IMR-90 (cell line): ENCODE measurements at regions not wholly inside any gene's neighbourhood (a gene's known extent, or its start where the extent isn't known, plus 50 kb on each side); places are given as distances from the start of the nearest gene placed in this dataset.

Experiments
- ATAC-seq: fragments of 200-7000 bp; cut with Tn5 transposase; 2 replicates; pipeline ENCODE4 v1.9.1; 2020; ENCODE audit warnings: low read depth, mild to moderate bottlenecking, moderate library complexity
- BruUV-seq: library from RNA; stranded (reverse); fragments of 400-500 nt; replicated peaks from 2 replicates; lab custom pipeline; 2021; lab: Mats Ljungman, UMichigan
- CTCF ChIA-PET: fragments of 300-600 bp; formaldehyde crosslinking; extraction: SDS; loops from one replicate; lab custom pipeline; 2021; ENCODE audit warnings: antibody characterized with exemption; lab: Yijun Ruan, JAX
- POLR2A ChIA-PET: fragments of 300-600 bp; sonication (Branson Sonifier 250); formaldehyde crosslinking; loops from one replicate; lab custom pipeline; 2022; ENCODE audit warnings: antibody characterized with exemption; ENCODE audit not compliant: unreplicated experiment; lab: Charles Lee
- DNase-seq: peaks from one replicate; pipeline ENCODE4 v3.0.0; 2013
- H2AFZ ChIP-seq: replicated peaks from 2 replicates; pipeline ENCODE3; 2013; ENCODE audit warnings: low read length, mild to moderate bottlenecking; ENCODE audit not compliant: poor library complexity
- H2AK5ac ChIP-seq: 2 replicates; pipeline ENCODE4 v1.6.1; 2013; ENCODE audit warnings: low read depth, low read length, inconsistent platforms
- H2AK9ac ChIP-seq: replicated peaks from 2 replicates; pipeline ENCODE3; 2013; ENCODE audit warnings: mild to moderate bottlenecking, low read depth, low read length, moderate library complexity; ENCODE audit not compliant: poor library complexity
- H2BK120ac ChIP-seq: 2 replicates; pipeline ENCODE4 v1.6.1; 2013; ENCODE audit warnings: low read depth, low read length, inconsistent platforms
- H2BK15ac ChIP-seq: 3 replicates; pipeline ENCODE4 v1.6.1; 2013; ENCODE audit warnings: low read depth, low read length, inconsistent platforms
- H2BK20ac ChIP-seq: 2 replicates; pipeline ENCODE4 v1.6.1; 2013; ENCODE audit warnings: low read depth, mild to moderate bottlenecking, inconsistent platforms, low read length, moderate library complexity
- H2BK5ac ChIP-seq: 2 replicates; pipeline ENCODE4 v1.6.1; 2013; ENCODE audit warnings: mild to moderate bottlenecking, low read depth, low read length, inconsistent platforms; ENCODE audit not compliant: poor library complexity, severe bottlenecking
- H3K14ac ChIP-seq: replicated peaks from 2 replicates; pipeline ENCODE4 v1.6.1; 2013; ENCODE audit warnings: low read depth, low read length, inconsistent platforms
- H3K18ac ChIP-seq: 2 replicates; pipeline ENCODE4 v1.6.1; 2013; ENCODE audit warnings: low read depth, low read length, control low read depth
- H3K23ac ChIP-seq: 2 replicates; pipeline ENCODE4 v1.6.1; 2013; ENCODE audit warnings: low read depth, low read length, inconsistent platforms
- H3K27ac ChIP-seq: 2 replicates; pipeline ENCODE4 v1.5.1; 2013; ENCODE audit warnings: mild to moderate bottlenecking, control low read depth, low read length; ENCODE audit not compliant: insufficient read depth
- H3K27me3 ChIP-seq: 2 replicates; pipeline ENCODE4 v1.6.1; 2013; ENCODE audit warnings: low read length; ENCODE audit not compliant: control insufficient read depth, insufficient read depth
- H3K36me3 ChIP-seq: 2 replicates; pipeline ENCODE4 v1.6.1; 2013; ENCODE audit warnings: low read length, mixed read lengths; ENCODE audit not compliant: control insufficient read depth, insufficient read depth
- H3K4ac ChIP-seq: 2 replicates; pipeline ENCODE4 v1.6.1; 2013; ENCODE audit warnings: low read depth, low read length, inconsistent platforms
- H3K4me1 ChIP-seq: 2 replicates; pipeline ENCODE4 v1.6.1; 2013; ENCODE audit warnings: low read length, mixed read lengths; ENCODE audit not compliant: control insufficient read depth, insufficient read depth
- H3K4me2 ChIP-seq: 2 replicates; pipeline ENCODE4 v1.6.1; 2013; ENCODE audit warnings: low read depth, mild to moderate bottlenecking, control low read depth, low read length, moderate library complexity
- H3K4me3 ChIP-seq: 2 replicates; pipeline ENCODE4 v1.5.1; 2013; ENCODE audit warnings: low read depth, mild to moderate bottlenecking, control low read depth, low read length, moderate library complexity; ENCODE audit not compliant: insufficient read depth
- H3K56ac ChIP-seq: 2 replicates; pipeline ENCODE4 v1.6.1; 2013; ENCODE audit warnings: low read length, inconsistent platforms; ENCODE audit not compliant: insufficient read depth; ENCODE audit errors: extremely low read depth
- H3K79me1 ChIP-seq, 2 experiments: 2 replicates each; pipeline ENCODE4 v1.6.1; 2013; ENCODE audit warnings: low read length in 2 of 2, inconsistent platforms in 1 of 2, low read depth in 1 of 2
- H3K9ac ChIP-seq: 2 replicates; pipeline ENCODE4 v1.6.1; 2013; ENCODE audit warnings: low read depth, low read length, control low read depth
- H3K9me1 ChIP-seq: 2 replicates; pipeline ENCODE4 v1.6.1; 2013; ENCODE audit warnings: low read length, inconsistent platforms; ENCODE audit not compliant: insufficient read depth
- H3K9me3 ChIP-seq: 2 replicates; pipeline ENCODE4 v1.6.1; 2013; ENCODE audit warnings: low read length; ENCODE audit not compliant: control insufficient read depth, insufficient read depth
- H4K20me1 ChIP-seq: 2 replicates; pipeline ENCODE4 v1.6.1; 2013; ENCODE audit warnings: low read length, inconsistent platforms; ENCODE audit not compliant: insufficient read depth
- H4K5ac ChIP-seq: 2 replicates; pipeline ENCODE4 v1.6.1; 2013; ENCODE audit warnings: mild to moderate bottlenecking, low read depth, low read length, control low read depth
- H4K8ac ChIP-seq, 2 experiments: 2 replicates each; pipeline ENCODE4 v1.6.1; 2013; ENCODE audit warnings: low read depth in 2 of 2, low read length in 2 of 2, control low read depth in 1 of 2, inconsistent platforms in 1 of 2
- H4K91ac ChIP-seq: 2 replicates; pipeline ENCODE4 v1.6.1; 2013; ENCODE audit warnings: low read depth, low read length, inconsistent platforms; ENCODE audit not compliant: insufficient read depth
- BHLHE40 ChIP-seq: fragments of 150-350 bp; IDR thresholded peaks from 2 replicates; pipeline ENCODE4 v1.6.1; 2016; ENCODE audit warnings: mild to moderate bottlenecking, low read depth, low read length
- CEBPB ChIP-seq: IDR thresholded peaks from 2 replicates; pipeline ENCODE4 v1.6.1; 2012; ENCODE audit warnings: low read depth, low read length, improper control_type of control experiment
- CHD1 ChIP-seq: IDR thresholded peaks from 2 replicates; pipeline ENCODE4 v1.6.1; 2012; ENCODE audit warnings: low read depth, low read length, improper control_type of control experiment
- FOS ChIP-seq: fragments of 150-350 bp; IDR thresholded peaks from 2 replicates; pipeline ENCODE4 v1.6.1; 2016; ENCODE audit warnings: low read depth, low read length
- MAFK ChIP-seq: IDR thresholded peaks from 2 replicates; pipeline ENCODE4 v1.6.1; 2012; ENCODE audit warnings: low read depth, low read length, improper control_type of control experiment
- MAZ ChIP-seq: IDR thresholded peaks from 2 replicates; pipeline ENCODE4 v1.6.1; 2012; ENCODE audit warnings: low read depth, mild to moderate bottlenecking, low read length, improper control_type of control experiment, moderate library complexity, borderline replicate concordance
- MXI1 ChIP-seq: IDR thresholded peaks from 2 replicates; pipeline ENCODE4 v1.6.1; 2012; ENCODE audit warnings: low read depth, mild to moderate bottlenecking, low read length, moderate library complexity, borderline replicate concordance
- NFE2L2 ChIP-seq: fragments of 150-350 bp; IDR thresholded peaks from 2 replicates; pipeline ENCODE4 v1.6.1; 2016; ENCODE audit warnings: low read depth, mild to moderate bottlenecking, low read length
- POLR2A ChIP-seq: IDR thresholded peaks from 2 replicates; pipeline ENCODE4 v1.6.1; 2012; ENCODE audit warnings: mild to moderate bottlenecking, low read depth, low read length
- RAD21 ChIP-seq: IDR thresholded peaks from 2 replicates; pipeline ENCODE4 v1.6.1; 2012; ENCODE audit warnings: low read length, improper control_type of control experiment
- RCOR1 ChIP-seq: IDR thresholded peaks from 2 replicates; pipeline ENCODE4 v1.6.1; 2012; ENCODE audit warnings: mild to moderate bottlenecking, low read length, improper control_type of control experiment; ENCODE audit not compliant: insufficient replicate concordance
- RFX5 ChIP-seq: IDR thresholded peaks from 2 replicates; pipeline ENCODE4 v1.8.0; 2012; ENCODE audit warnings: low read depth, mild to moderate bottlenecking, low read length, moderate library complexity
- SMC3 ChIP-seq: fragments of 150-350 bp; IDR thresholded peaks from 2 replicates; pipeline ENCODE4 v1.6.1; 2016; ENCODE audit warnings: low read depth, mild to moderate bottlenecking, antibody characterized with exemption, low read length, moderate library complexity
- WGBS, 2 experiments: methylation state at CpG; one replicate each; pipeline versions ENCODE4 v1.1.5 to v1.1.7; 2013; ENCODE audit warnings: missing lambda C conversion rate in 2 of 2; ENCODE audit not compliant: insufficient read length in 1 of 2; ENCODE audit errors: extremely low coverage in 2 of 2; 5-methylcytosine and 5-hydroxymethylcytosine counted together
- dilution Hi-C: fragments of 300-500 bp; cut with HindIII; formaldehyde crosslinking; loops from one replicate; pipeline ENCODE4 v1.14.3; 2018; ENCODE audit warnings: low sequenced_read_pairs; ENCODE audit not compliant: unreplicated experiment
- in situ Hi-C: fragments of 300-500 bp; cut with MboI; formaldehyde crosslinking; loops from 3 replicates; pipeline ENCODE4 v1.14.3; 2019; ENCODE audit warnings: low sequenced_read_pairs, inconsistent platforms, mixed read lengths
- intact Hi-C: fragments of 100-400 bp; cut with micrococcal nuclease; formaldehyde crosslinking; loops from 2 replicates; pipeline ENCODE4 v1.10.0; 2022
- TF ChIP-seq, protein P1 (sequence below): fragments of 150-350 bp; IDR thresholded peaks from 2 replicates; pipeline ENCODE4 v1.6.1; 2016; ENCODE audit warnings: low read depth, mild to moderate bottlenecking, low read length, moderate library complexity, borderline replicate concordance
- TF ChIP-seq, protein P2 (sequence below): fragments of 150-350 bp; IDR thresholded peaks from 2 replicates; pipeline ENCODE4 v1.6.1; 2017; ENCODE audit warnings: mild to moderate bottlenecking, antibody characterized with exemption, low read length, low read depth

DNA sequence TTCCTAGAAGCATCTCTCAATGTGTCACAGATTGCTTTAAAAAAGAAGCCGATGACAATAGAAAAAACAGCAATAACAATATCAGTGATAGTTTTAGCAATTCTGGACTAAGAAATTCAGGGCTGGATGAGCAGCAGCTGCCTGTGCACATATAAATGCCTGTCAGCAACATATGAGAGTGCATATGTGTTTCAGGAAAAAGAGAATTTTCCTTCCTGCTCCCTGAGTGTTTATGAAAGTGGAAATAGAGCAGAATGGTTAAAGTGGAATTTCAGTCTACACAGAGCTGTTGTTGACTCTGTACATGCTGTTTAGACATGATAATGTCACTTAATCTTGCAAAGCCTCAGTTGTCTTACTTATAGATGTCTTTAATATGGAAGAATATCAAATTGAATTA is 164.4 kb upstream of the PCDH7 start:
- Histone ChIP-seq H2BK15ac (no peak overlapping the region), H2AK9ac (no peak overlapping the region), H3K23ac (no peak overlapping the region), H4K5ac (no peak overlapping the region), H2BK5ac (no peak overlapping the region), H3K79me1 (no peaks in the 10 kb centered on the region), H4K8ac (no peak overlapping the region), H4K20me1 (no peaks in the 10 kb centered on the region), H3K14ac (no peak overlapping the region), H3K9me3 (no peaks in the 10 kb centered on the region), H3K4me2 (no peak overlapping the region), H4K91ac (no peak overlapping the region), H2BK120ac (no peak overlapping the region), H2BK20ac (no peak overlapping the region), H3K18ac (no peak overlapping the region), H3K56ac (no peak overlapping the region), H3K4me3 (no peak overlapping the region), H3K4me1 (no peaks in the 10 kb centered on the region), H3K9ac (no peak overlapping the region), H2AK5ac (no peak overlapping the region), H3K27ac (no peak overlapping the region), H3K4ac (no peak overlapping the region), H2AFZ (no peak overlapping the region), H3K9me1 (no peaks in the 10 kb centered on the region), H3K27me3 (no peaks in the 10 kb centered on the region), H3K36me3 (no peaks in the 10 kb centered on the region)
- POLR2A ChIA-PET: no interaction called here
- DNase-seq (no peak), ATAC-seq (no peak)
- intact Hi-C loops (no loop called here), in situ Hi-C loops (no loop called here), dilution Hi-C loops (no loop called here)
- no TSS peak for BruUV-seq
- WGBS, 2 experiments: no CpG with 5 or more reads among the region's 1 CpG
- CTCF ChIA-PET: no interaction called here
- TF ChIP-seq POLR2A (no peak), FOS (no peak), CHD1 (no peak), RAD21 (no peak), NFE2L2 (no peak), RCOR1 (no peak), RFX5 (no peak), SMC3 (no peak), MAZ (no peak), MAFK (no peak), BHLHE40 (no peak), CEBPB (no peak), MXI1 (no peak)
- TF ChIP-seq, protein P1, sequence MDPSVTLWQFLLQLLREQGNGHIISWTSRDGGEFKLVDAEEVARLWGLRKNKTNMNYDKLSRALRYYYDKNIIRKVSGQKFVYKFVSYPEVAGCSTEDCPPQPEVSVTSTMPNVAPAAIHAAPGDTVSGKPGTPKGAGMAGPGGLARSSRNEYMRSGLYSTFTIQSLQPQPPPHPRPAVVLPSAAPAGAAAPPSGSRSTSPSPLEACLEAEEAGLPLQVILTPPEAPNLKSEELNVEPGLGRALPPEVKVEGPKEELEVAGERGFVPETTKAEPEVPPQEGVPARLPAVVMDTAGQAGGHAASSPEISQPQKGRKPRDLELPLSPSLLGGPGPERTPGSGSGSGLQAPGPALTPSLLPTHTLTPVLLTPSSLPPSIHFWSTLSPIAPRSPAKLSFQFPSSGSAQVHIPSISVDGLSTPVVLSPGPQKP: no peak
- TF ChIP-seq, protein P2, sequence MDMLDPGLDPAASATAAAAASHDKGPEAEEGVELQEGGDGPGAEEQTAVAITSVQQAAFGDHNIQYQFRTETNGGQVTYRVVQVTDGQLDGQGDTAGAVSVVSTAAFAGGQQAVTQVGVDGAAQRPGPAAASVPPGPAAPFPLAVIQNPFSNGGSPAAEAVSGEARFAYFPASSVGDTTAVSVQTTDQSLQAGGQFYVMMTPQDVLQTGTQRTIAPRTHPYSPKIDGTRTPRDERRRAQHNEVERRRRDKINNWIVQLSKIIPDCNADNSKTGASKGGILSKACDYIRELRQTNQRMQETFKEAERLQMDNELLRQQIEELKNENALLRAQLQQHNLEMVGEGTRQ: no peak
